PC-9 (cell line): ENCODE measurements at regions not wholly inside any gene's neighbourhood (a gene's known extent, or its start where the extent isn't known, plus 50 kb on each side); places are given as distances from the start of the nearest gene placed in this dataset.
"Not testable (repeated sequence)": the region's sequence is repeated elsewhere in the genome, so short reads cannot be mapped to it uniquely, and the experiment has no call there.

ENCODE experiments used
- BruUV-seq: library from RNA; stranded (reverse); fragments of 400-500 nt; replicated peaks from 2 replicates; lab custom pipeline; 2021; lab: Mats Ljungman, UMichigan
- CTCF ChIA-PET: fragments of 300-600 bp; sonication (Branson Sonifier 250); formaldehyde crosslinking; loops from one replicate; lab custom pipeline; 2022; ENCODE audit warnings: antibody characterized with exemption; lab: Charles Lee
- POLR2A ChIA-PET: fragments of 300-600 bp; sonication (Branson Sonifier 250); formaldehyde crosslinking; loops from one replicate; lab custom pipeline; 2022; ENCODE audit warnings: antibody characterized with exemption; ENCODE audit not compliant: unreplicated experiment; lab: Charles Lee
- DNase-seq, 2 experiments: peaks; one replicate each; pipeline versions ENCODE4 v3.0.0 to v3.0.0-alpha.2; 2015 to 2022; ENCODE audit warnings: mixed read lengths in 1 of 2
- H2AFZ ChIP-seq: fragments of 200-600 bp; sonication (generic); 2 replicates; pipeline ENCODE4 v1.8.1; 2017; ENCODE audit warnings: antibody characterized with exemption
- H3F3A ChIP-seq: fragments of 200-600 bp; sonication (generic); 2 replicates; pipeline ENCODE4 v1.8.1; 2017; ENCODE audit warnings: antibody characterized with exemption, mild to moderate bottlenecking, low read depth; ENCODE audit not compliant: insufficient read depth
- H3K27ac ChIP-seq: fragments of 200-600 bp; sonication (generic); 2 replicates; pipeline ENCODE4 v1.6.1; 2016; ENCODE audit warnings: mixed run types
- H3K27me3 ChIP-seq: fragments of 200-600 bp; sonication (generic); 2 replicates; pipeline ENCODE4 v1.6.1; 2016; ENCODE audit warnings: low read depth, mixed run types; ENCODE audit not compliant: insufficient read depth
- H3K36me3 ChIP-seq: fragments of 200-600 bp; sonication (generic); 2 replicates; pipeline ENCODE4 v1.6.1; 2016; ENCODE audit warnings: low read depth, mixed run types
- H3K4me1 ChIP-seq: fragments of 200-600 bp; sonication (generic); replicated peaks from 2 replicates; pipeline ENCODE4 v1.6.1; 2016; ENCODE audit warnings: mixed run types; ENCODE audit not compliant: insufficient read depth
- H3K4me2 ChIP-seq: fragments of 200-600 bp; sonication (generic); 2 replicates; pipeline ENCODE4 v1.6.1; 2017; ENCODE audit warnings: mixed run types
- H3K4me3 ChIP-seq: fragments of 200-600 bp; sonication (generic); 2 replicates; pipeline ENCODE4 v1.6.1; 2016; ENCODE audit warnings: mixed run types
- H3K79me2 ChIP-seq: fragments of 200-600 bp; sonication (generic); 2 replicates; pipeline ENCODE4 v1.6.1; 2017; ENCODE audit warnings: low read depth, mixed run types
- H3K9me2 ChIP-seq: fragments of 200-600 bp; sonication (generic); 2 replicates; pipeline ENCODE4 v1.8.1; 2017; ENCODE audit warnings: mild to moderate bottlenecking; ENCODE audit not compliant: insufficient read depth
- H3K9me3 ChIP-seq: fragments of 200-600 bp; sonication (generic); 2 replicates; pipeline ENCODE4 v1.8.1; 2016; ENCODE audit warnings: low read depth; ENCODE audit not compliant: insufficient read depth
- H4K20me1 ChIP-seq: fragments of 200-600 bp; sonication (generic); 2 replicates; pipeline ENCODE4 v1.8.1; 2017; ENCODE audit not compliant: insufficient read depth
- EZH2 ChIP-seq: fragments of 200-600 bp; sonication (generic); IDR thresholded peaks from 2 replicates; pipeline ENCODE4 v1.8.0; 2017; ENCODE audit warnings: antibody characterized with exemption, low read depth
- intact Hi-C: fragments of 100-400 bp; cut with micrococcal nuclease; formaldehyde crosslinking; loops from one replicate; pipeline ENCODE4 v1.10.0; 2022; ENCODE audit not compliant: unreplicated experiment
- TF ChIP-seq, protein P1 (sequence below): fragments of 200-600 bp; sonication (generic); conservative IDR thresholded peaks from 2 replicates; pipeline ENCODE4 v1.6.1; 2017; ENCODE audit warnings: mixed run types, antibody characterized with exemption, mild to moderate bottlenecking, moderate library complexity

DNA sequence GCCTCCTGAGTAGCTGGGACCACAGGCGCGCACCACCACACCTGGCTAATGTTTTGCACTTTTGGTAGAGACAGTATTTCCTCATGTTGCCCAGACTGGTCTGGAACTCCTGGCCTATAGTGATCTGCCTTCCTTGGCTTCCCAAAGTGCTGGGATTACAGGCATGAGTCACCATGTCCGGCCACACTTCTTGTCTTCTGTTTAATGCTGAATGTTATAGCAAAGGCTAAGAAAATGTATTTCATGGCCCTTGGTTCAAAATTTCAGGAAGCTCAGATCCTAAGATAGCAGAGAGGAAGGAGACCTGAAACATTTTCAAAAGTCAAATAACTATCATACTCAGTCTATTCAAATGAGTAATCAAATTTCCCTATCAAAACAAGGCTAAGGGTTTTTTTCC, 229.6 kb downstream of the BAMBI start:
- Histone ChIP-seq H3K79me2 (no peaks in the 10 kb centered on the region), H3K4me3 (no peak overlapping the region), H2AFZ (no peak overlapping the region), H3K36me3 (no peaks in the 10 kb centered on the region), H3F3A (no peaks in the 10 kb centered on the region), H4K20me1 (no peaks in the 10 kb centered on the region), H3K27me3 (0 out of 2 replicates have a peak, but pooled peaks cover 3% of the 10 kb centered on the region), H3K9me2 (no peaks in the 10 kb centered on the region), H3K9me3 (no peaks in the 10 kb centered on the region), H3K27ac (no peak overlapping the region), H3K4me1 (no peaks in the 10 kb centered on the region), H3K4me2 (no peak overlapping the region)
- BruUV-seq, result no TSS peak
- ChIA-PET POLR2A (interaction anchor here (0.6 kb wide), 1 partner anchor 9 kb away, joined by 3 read pairs; no protein-coding TSS in a partner anchor), CTCF (no interaction called here)
- TF ChIP-seq EZH2, result no peak
- TF ChIP-seq, protein P1, sequence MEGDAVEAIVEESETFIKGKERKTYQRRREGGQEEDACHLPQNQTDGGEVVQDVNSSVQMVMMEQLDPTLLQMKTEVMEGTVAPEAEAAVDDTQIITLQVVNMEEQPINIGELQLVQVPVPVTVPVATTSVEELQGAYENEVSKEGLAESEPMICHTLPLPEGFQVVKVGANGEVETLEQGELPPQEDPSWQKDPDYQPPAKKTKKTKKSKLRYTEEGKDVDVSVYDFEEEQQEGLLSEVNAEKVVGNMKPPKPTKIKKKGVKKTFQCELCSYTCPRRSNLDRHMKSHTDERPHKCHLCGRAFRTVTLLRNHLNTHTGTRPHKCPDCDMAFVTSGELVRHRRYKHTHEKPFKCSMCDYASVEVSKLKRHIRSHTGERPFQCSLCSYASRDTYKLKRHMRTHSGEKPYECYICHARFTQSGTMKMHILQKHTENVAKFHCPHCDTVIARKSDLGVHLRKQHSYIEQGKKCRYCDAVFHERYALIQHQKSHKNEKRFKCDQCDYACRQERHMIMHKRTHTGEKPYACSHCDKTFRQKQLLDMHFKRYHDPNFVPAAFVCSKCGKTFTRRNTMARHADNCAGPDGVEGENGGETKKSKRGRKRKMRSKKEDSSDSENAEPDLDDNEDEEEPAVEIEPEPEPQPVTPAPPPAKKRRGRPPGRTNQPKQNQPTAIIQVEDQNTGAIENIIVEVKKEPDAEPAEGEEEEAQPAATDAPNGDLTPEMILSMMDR, result no peak
- intact Hi-C loops, result no loop called here
- DNase-seq, result no peak

DNA sequence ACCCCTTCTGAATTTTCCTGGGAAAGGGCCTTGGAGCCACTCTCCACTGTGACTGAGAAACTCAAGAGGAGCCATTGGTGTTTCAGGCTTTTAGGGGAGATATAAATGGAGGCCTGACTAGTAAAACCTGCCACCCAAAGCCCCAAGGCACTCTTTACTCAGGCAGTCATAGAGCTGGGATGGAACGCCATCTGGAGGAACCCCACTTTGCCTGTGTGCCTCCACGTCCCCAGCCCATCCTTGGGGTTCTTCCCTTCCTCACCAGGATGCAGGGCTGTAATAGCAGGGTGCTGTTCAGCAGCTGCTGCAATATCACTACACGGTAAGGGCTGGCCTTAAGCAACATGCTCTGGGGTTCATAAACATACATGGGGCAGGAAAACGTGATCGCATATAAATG, 232.6 kb downstream of the BAMBI start:
- DNase-seq, result no peak
- POLR2A ChIA-PET, result interaction anchor here (0.6 kb wide), 1 partner anchor 12 kb away, joined by 7 read pairs; no protein-coding TSS in a partner anchor
- intact Hi-C loops, result no loop called here
- H3K9me2 ChIP-seq, result no peaks in the 10 kb centered on the region
- H4K20me1 ChIP-seq, result no peaks in the 10 kb centered on the region
- TF ChIP-seq EZH2, result no peak
- TF ChIP-seq, protein P1, result no peak
- no peak overlapping the region for H2AFZ ChIP-seq
- H3K4me2 ChIP-seq, result no peak overlapping the region
- BruUV-seq, result no TSS peak
- no peaks in the 10 kb centered on the region for H3F3A ChIP-seq
- 0 out of 2 replicates have a peak, but pooled peaks cover 3% of the 10 kb centered on the region for H3K27me3 ChIP-seq
- H3K79me2 ChIP-seq, result no peaks in the 10 kb centered on the region
- no peaks in the 10 kb centered on the region for H3K4me1 ChIP-seq
- H3K27ac ChIP-seq, result no peak overlapping the region
- no peaks in the 10 kb centered on the region for H3K9me3 ChIP-seq
- CTCF ChIA-PET, result no interaction called here
- H3K4me3 ChIP-seq, result no peak overlapping the region
- no peaks in the 10 kb centered on the region for H3K36me3 ChIP-seq

DNA sequence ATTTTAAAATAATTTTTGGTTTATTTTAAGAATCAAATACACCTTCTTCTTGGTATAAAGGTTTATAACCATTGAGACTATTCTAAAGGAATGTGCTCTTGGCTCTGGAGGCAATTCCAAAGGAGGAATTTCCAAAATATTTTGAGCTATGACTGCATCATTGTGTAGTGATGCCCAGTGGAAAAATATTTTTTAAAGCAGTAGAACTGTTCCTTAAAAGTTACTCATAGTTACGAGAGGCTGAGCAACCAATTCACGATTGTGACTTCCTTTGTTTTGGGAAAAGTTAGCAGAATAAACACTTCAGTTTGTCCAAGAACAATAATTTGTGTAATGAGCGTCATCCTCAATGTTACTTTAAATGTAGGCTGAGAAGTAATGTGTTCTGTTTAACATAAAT, 233.6 kb downstream of the BAMBI start:
- Histone ChIP-seq H3K27ac (no peak overlapping the region), H3K4me3 (no peak overlapping the region), H3K9me3 (no peaks in the 10 kb centered on the region), H3K36me3 (no peaks in the 10 kb centered on the region), H3K79me2 (no peaks in the 10 kb centered on the region), H2AFZ (no peak overlapping the region), H3F3A (no peaks in the 10 kb centered on the region), H3K4me2 (no peak overlapping the region), H4K20me1 (no peaks in the 10 kb centered on the region), H3K27me3 (0 out of 2 replicates have a peak, but pooled peaks cover 3% of the 10 kb centered on the region), H3K4me1 (no peaks in the 10 kb centered on the region), H3K9me2 (no peaks in the 10 kb centered on the region)
- ChIA-PET CTCF (no interaction called here), POLR2A (interaction anchor here (0.6 kb wide), 1 partner anchor 1669 kb away, joined by 4 read pairs; no protein-coding TSS in a partner anchor)
- no peak for DNase-seq
- BruUV-seq, result no TSS peak
- TF ChIP-seq EZH2, result no peak
- TF ChIP-seq, protein P1, result no peak
- intact Hi-C loops, result no loop called here

DNA sequence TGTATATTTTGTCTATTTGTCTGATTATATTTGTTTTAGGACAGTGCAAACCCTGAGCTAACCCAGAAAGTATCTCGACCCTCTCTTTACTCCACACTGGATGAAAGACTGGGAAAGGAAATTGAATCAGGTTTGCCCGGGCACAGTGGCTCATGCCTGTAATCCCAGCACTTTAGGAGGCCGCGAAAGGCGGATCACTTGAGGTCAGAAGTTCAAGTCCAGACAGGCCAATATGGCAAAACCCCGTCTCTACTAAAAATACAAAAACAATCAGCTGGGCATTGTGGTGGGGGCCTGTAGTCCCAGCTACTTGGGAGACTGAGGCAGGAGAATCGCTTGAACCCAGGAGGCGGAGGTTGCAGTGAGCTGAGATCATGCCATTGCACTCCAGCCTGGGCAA, 234.2 kb downstream of the BAMBI start:
- H3K4me1 ChIP-seq, H3K4me3 ChIP-seq, H3K9me3 ChIP-seq, H3K27ac ChIP-seq, H3K36me3 ChIP-seq, H3K9me2 ChIP-seq, DNase-seq, BruUV-seq, H3F3A ChIP-seq, H2AFZ ChIP-seq, H3K79me2 ChIP-seq, POLR2A ChIA-PET, H4K20me1 ChIP-seq, H3K4me2 ChIP-seq, intact Hi-C loops, CTCF ChIA-PET, H3K27me3 ChIP-seq: not testable (repeated sequence)
